Gastrocnemius medialis (tissue), 4 donors: ENCODE measurements at regions not wholly inside any gene's neighbourhood (a gene's known extent, or its start where the extent isn't known, plus 50 kb on each side); places are given as distances from the start of the nearest gene placed in this dataset.

Experiments used
- CTCF ChIP-seq, 5 experiments: fragments of 450-650 bp in 3 of 5; fragments of 200-600 bp in 2 of 5; sonication (generic) in 2 of 5; IDR thresholded peaks in 4 of 5; conservative IDR thresholded peaks in 1 of 5; 1 replicate in 4 of 5; 2 replicates in 1 of 5; pipeline ENCODE4 v1.5.1; 2016 to 2019; ENCODE audit warnings: antibody characterized with exemption in 5 of 5, mild to moderate bottlenecking in 3 of 5, moderate library complexity in 3 of 5
- POLR2A ChIP-seq, 2 donors: fragments of 450-650 bp; IDR thresholded peaks; one replicate each; pipeline ENCODE4 v1.6.1; 2017; ENCODE audit warnings: antibody characterized with exemption in 2 of 2, mild to moderate bottlenecking in 2 of 2, moderate library complexity in 2 of 2

- TF ChIP-seq CTCF (IDR thresholded peaks at IDR 0.05 in 4 of 5, conservative IDR thresholded peaks at IDR 0.05 in 1 of 5) = no peak
- no peak for TF ChIP-seq POLR2A (IDR thresholded peaks at IDR 0.05)
These were observed 558.9 kb upstream of the IL12A start for GRCh38 chr3:159429702-159430101.
